VCaP (cell line): ENCODE measurements at regions not wholly inside any gene's neighbourhood (a gene's known extent, or its start where the extent isn't known, plus 50 kb on each side); places are given as distances from the start of the nearest gene placed in this dataset.
"Not testable (repeated sequence)": the region's sequence is repeated elsewhere in the genome, so short reads cannot be mapped to it uniquely, and the experiment has no call there.

Source experiments
- H3K27ac ChIP-seq: fragments of 450-650 bp; 2 replicates; pipeline ENCODE4 v1.5.1; 2017
- CTCF ChIP-seq: fragments of 450-650 bp; conservative IDR thresholded peaks from 2 replicates; pipeline ENCODE4 v1.5.1; 2017; ENCODE audit warnings: mild to moderate bottlenecking, moderate library complexity

- no peak overlapping the region; the same call in 1 of the 2 replicates for H3K27ac ChIP-seq
- no peak for TF ChIP-seq CTCF
Measured at GRCh38 chr7:51827631-51828030, 511.0 kb upstream of the COBL start.

- H3K27ac ChIP-seq = no peak overlapping the region
- no peak for TF ChIP-seq CTCF
Measured at GRCh38 chr7:51824050-51824449, 507.4 kb upstream of the COBL start.

GRCh38 chr7:51823437-51823836, 506.8 kb upstream of the COBL start:
- no peak for TF ChIP-seq CTCF
- no peak overlapping the region for H3K27ac ChIP-seq

GRCh38 chr7:51817694-51818225, 501.2 kb upstream of the COBL start:
- no peak overlapping the region for H3K27ac ChIP-seq
- no peak for TF ChIP-seq CTCF

- not testable (repeated sequence) for H3K27ac ChIP-seq
Measured at GRCh38 chr7:51805783-51806431, 489.3 kb upstream of the COBL start.

- no peak for TF ChIP-seq CTCF
Measured at GRCh38 chr7:51802718-51803117, 486.1 kb upstream of the COBL start.

GRCh38 chr7:51797371-51797770, 480.8 kb upstream of the COBL start:
- TF ChIP-seq CTCF = no peak
- H3K27ac ChIP-seq = no peak overlapping the region

More at GRCh38 chr7:51802718-51803117, 486.1 kb upstream of the COBL start:
- no peak overlapping the region for H3K27ac ChIP-seq

GRCh38 chr7:51792796-51793195, 476.2 kb upstream of the COBL start:
- H3K27ac ChIP-seq = no peak overlapping the region
- no peak for TF ChIP-seq CTCF
